Astrocyte (in vitro differentiated cells and primary cell): ENCODE measurements at regions not wholly inside any gene's neighbourhood (a gene's known extent, or its start where the extent isn't known, plus 50 kb on each side); places are given as distances from the start of the nearest gene placed in this dataset.

Experiments
- DNase-seq: peaks from one replicate; pipeline ENCODE4 v3.0.0-alpha.2; 2010; ENCODE audit warnings: low read depth
- FAIRE-seq: peaks from 2 replicates; lab custom pipeline; 2011; peaks lifted over from hg19 to GRCh38; lab: Jason Lieb, UNC
- H2AFZ ChIP-seq: 2 replicates; pipeline ENCODE4 v1.6.0; 2012; ENCODE audit warnings: low read depth, low read length, inconsistent platforms
- H3K27ac ChIP-seq: 2 replicates; pipeline ENCODE4 v1.5.1; 2011; ENCODE audit warnings: low read depth, low read length, inconsistent platforms
- H3K27me3 ChIP-seq: 2 replicates; pipeline ENCODE4 v1.6.0; 2011; ENCODE audit warnings: low read length, inconsistent platforms; ENCODE audit not compliant: insufficient read depth
- H3K36me3 ChIP-seq: 2 replicates; pipeline ENCODE4 v1.5.1; 2011; ENCODE audit warnings: low read length, inconsistent platforms; ENCODE audit not compliant: insufficient read depth
- H3K4me1 ChIP-seq: 2 replicates; pipeline ENCODE4 v1.5.1; 2011; ENCODE audit warnings: low read length, inconsistent platforms; ENCODE audit not compliant: insufficient read depth
- H3K4me2 ChIP-seq: 2 replicates; pipeline ENCODE4 v1.6.0; 2012; ENCODE audit warnings: low read length, inconsistent platforms
- H3K4me3 ChIP-seq: 2 replicates; pipeline ENCODE4 v1.5.1; 2011; ENCODE audit warnings: low read depth, mild to moderate bottlenecking, low read length, inconsistent platforms; ENCODE audit not compliant: insufficient read depth
- H3K79me2 ChIP-seq: 2 replicates; pipeline ENCODE4 v1.6.0; 2012; ENCODE audit warnings: mild to moderate bottlenecking, low read length, inconsistent platforms; ENCODE audit not compliant: insufficient read depth
- H3K9ac ChIP-seq: 2 replicates; pipeline ENCODE4 v1.6.0; 2012; ENCODE audit warnings: mild to moderate bottlenecking, low read length, inconsistent platforms
- H3K9me3 ChIP-seq: 2 replicates; pipeline ENCODE4 v1.5.1; 2012; ENCODE audit warnings: low read depth, mild to moderate bottlenecking, low read length, inconsistent platforms; ENCODE audit not compliant: insufficient read depth
- H4K20me1 ChIP-seq: 2 replicates; pipeline ENCODE4 v1.6.0; 2012; ENCODE audit warnings: low read length, inconsistent platforms; ENCODE audit not compliant: insufficient read depth
- H3K27ac Mint-ChIP-seq: one replicate; pipeline ENCODE4 v1.8.0; 2021; ENCODE audit warnings: mild to moderate bottlenecking, mixed read lengths; ENCODE audit not compliant: unreplicated experiment
- H3K27me3 Mint-ChIP-seq: one replicate; pipeline ENCODE4 v1.8.0; 2021; ENCODE audit warnings: low read depth, mixed read lengths; ENCODE audit not compliant: unreplicated experiment
- H3K36me3 Mint-ChIP-seq: one replicate; pipeline ENCODE4 v1.8.0; 2021; ENCODE audit warnings: low read depth, mixed read lengths; ENCODE audit not compliant: unreplicated experiment
- H3K4me1 Mint-ChIP-seq: one replicate; pipeline ENCODE4 v1.8.0; 2021; ENCODE audit warnings: low read depth, mixed read lengths; ENCODE audit not compliant: unreplicated experiment
- H3K4me3 Mint-ChIP-seq: one replicate; pipeline ENCODE4 v1.8.0; 2021; ENCODE audit warnings: mild to moderate bottlenecking, moderate library complexity, mixed read lengths; ENCODE audit not compliant: unreplicated experiment
- H3K9me3 Mint-ChIP-seq: one replicate; pipeline ENCODE4 v1.8.0; 2021; ENCODE audit warnings: mild to moderate bottlenecking, mixed read lengths; ENCODE audit not compliant: unreplicated experiment
- CTCF ChIP-seq: IDR thresholded peaks from 2 replicates; pipeline ENCODE4 v1.5.1; 2011; ENCODE audit warnings: low read depth, mild to moderate bottlenecking, inconsistent platforms, low read length, moderate library complexity; ENCODE audit not compliant: insufficient read depth
- EZH2 ChIP-seq: IDR thresholded peaks from 2 replicates; pipeline ENCODE4 v1.6.1; 2012; ENCODE audit warnings: mild to moderate bottlenecking, low read length, inconsistent platforms; ENCODE audit not compliant: insufficient read depth

DNA sequence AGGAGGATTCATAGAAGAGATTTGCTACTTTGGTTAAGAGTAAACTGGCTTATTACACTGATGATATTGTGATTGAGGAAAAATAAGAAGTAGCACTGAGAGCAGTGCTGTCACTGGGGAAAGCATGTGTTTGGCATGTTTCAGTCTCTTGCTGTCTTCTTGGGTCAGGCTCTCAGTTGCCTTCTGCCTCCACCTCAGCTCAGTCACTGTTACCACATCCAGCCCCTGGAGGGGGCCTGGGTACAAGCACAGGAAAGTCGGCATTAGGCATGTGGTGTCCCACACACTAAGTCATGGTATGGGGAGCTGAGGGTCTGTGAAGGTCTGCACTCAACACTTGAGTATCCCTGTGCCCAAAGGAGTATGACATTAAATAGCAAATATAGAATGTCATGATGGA is 958.3 kb upstream of the CDH9 start:
- DNase-seq (no peak), FAIRE-seq (no peak)
- no peaks in the 10 kb centered on the region for H3K4me1 ChIP-seq
- Mint-ChIP-seq H3K4me1 (no peaks in the 10 kb centered on the region), H3K36me3 (no peaks in the 10 kb centered on the region), H3K9me3 (no peaks in the 10 kb centered on the region), H3K27me3 (no peaks in the 10 kb centered on the region), H3K27ac (no peak overlapping the region), H3K4me3 (no peak overlapping the region)
- TF ChIP-seq EZH2 (no peak), CTCF (no peak)
- no peaks in the 10 kb centered on the region for H4K20me1 ChIP-seq
- H2AFZ ChIP-seq, result no peak overlapping the region
- no peaks in the 10 kb centered on the region for H3K27me3 ChIP-seq
- no peak overlapping the region for H3K27ac ChIP-seq
- H3K4me3 ChIP-seq, result no peak overlapping the region
- no peaks in the 10 kb centered on the region for H3K36me3 ChIP-seq
- H3K9me3 ChIP-seq, result no peaks in the 10 kb centered on the region
- no peak overlapping the region for H3K4me2 ChIP-seq
- H3K79me2 ChIP-seq, result no peaks in the 10 kb centered on the region
- no peak overlapping the region for H3K9ac ChIP-seq

DNA sequence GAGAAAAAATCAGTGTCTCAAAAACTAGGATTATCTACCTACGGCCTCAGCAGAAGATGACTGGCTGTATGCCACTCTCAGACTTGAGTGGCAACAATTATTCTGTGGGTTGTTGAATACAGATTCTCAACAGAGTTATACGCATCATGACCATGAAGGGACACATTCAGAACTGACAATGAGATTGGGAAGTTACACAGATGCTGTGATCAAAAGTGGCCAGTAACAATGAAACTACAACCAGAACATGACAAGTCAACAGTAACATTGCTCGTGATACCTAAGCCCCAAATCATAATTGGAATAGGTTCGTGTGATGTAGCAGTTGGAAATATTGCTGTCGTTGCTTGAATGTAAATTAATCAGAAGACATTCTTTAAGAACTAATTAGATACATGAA is 957.5 kb upstream of the CDH9 start:
- Histone ChIP-seq H3K9ac (no peak overlapping the region), H3K27ac (no peak overlapping the region), H3K4me2 (no peak overlapping the region), H3K79me2 (no peaks in the 10 kb centered on the region), H3K4me3 (no peak overlapping the region), H3K36me3 (no peaks in the 10 kb centered on the region), H3K4me1 (no peaks in the 10 kb centered on the region), H3K9me3 (no peaks in the 10 kb centered on the region), H3K27me3 (no peaks in the 10 kb centered on the region), H2AFZ (no peak overlapping the region), H4K20me1 (no peaks in the 10 kb centered on the region)
- Mint-ChIP-seq H3K4me1 (no peaks in the 10 kb centered on the region), H3K36me3 (no peaks in the 10 kb centered on the region), H3K27me3 (no peaks in the 10 kb centered on the region), H3K27ac (no peak overlapping the region), H3K9me3 (no peaks in the 10 kb centered on the region), H3K4me3 (no peak overlapping the region)
- no peak for DNase-seq
- FAIRE-seq, result no peak
- TF ChIP-seq CTCF (no peak), EZH2 (no peak)

DNA sequence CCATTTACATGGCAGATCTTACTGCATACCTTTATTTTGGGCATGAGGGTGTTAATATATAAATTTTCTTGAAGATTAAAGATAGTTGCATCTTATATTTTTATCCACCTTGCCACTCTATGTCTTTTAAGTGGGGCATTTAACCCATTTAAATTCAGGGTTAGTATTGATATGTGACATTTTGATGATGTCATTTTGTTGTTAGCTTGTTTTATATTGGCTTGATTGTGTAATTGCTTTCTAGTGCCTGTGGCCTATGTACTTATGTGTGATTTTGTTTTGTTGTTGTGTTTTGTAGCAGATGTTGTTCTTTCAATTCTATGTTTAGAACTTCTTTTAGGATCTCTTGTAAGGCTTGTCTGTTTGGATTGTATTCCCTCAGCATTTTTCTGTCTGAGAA is 939.9 kb upstream of the CDH9 start:
- no peaks in the 10 kb centered on the region for H3K4me1 Mint-ChIP-seq
- no peak overlapping the region for H3K4me2 ChIP-seq
- no peaks in the 10 kb centered on the region for H3K79me2 ChIP-seq
- H3K9ac ChIP-seq, result no peak overlapping the region
- no peaks in the 10 kb centered on the region for H3K27me3 Mint-ChIP-seq
- no peak overlapping the region for H3K4me3 ChIP-seq
- no peak for TF ChIP-seq EZH2
- no peak for TF ChIP-seq CTCF
- no peaks in the 10 kb centered on the region for H3K4me1 ChIP-seq
- no peak overlapping the region for H3K4me3 Mint-ChIP-seq
- H3K27ac ChIP-seq, result no peak overlapping the region
- H3K36me3 ChIP-seq, result no peaks in the 10 kb centered on the region
- no peaks in the 10 kb centered on the region for H3K36me3 Mint-ChIP-seq
- peaks cover 4% of the 10 kb centered on the region for H3K9me3 Mint-ChIP-seq
- no peak for DNase-seq
- H3K27ac Mint-ChIP-seq, result no peak overlapping the region
- H2AFZ ChIP-seq, result no peak overlapping the region
- H3K9me3 ChIP-seq, result no peaks in the 10 kb centered on the region
- FAIRE-seq, result no peak
- H3K27me3 ChIP-seq, result no peaks in the 10 kb centered on the region
- H4K20me1 ChIP-seq, result no peaks in the 10 kb centered on the region
